ENCODE measurements at regions not wholly inside any gene's neighbourhood (a gene's known extent, or its start where the extent isn't known, plus 50 kb on each side); places are given as distances from the start of the nearest gene placed in this dataset.

GRCh38 chr4:96146686-96147085 is 306.8 kb downstream of the PDHA2 start:
- Histone ChIP-seq H2BK12ac (ENCODE audit: low read length) (no peak overlapping the region), H2BK120ac (ENCODE audit: insufficient read depth, low read length, poor library complexity) (no peak overlapping the region), H3K4me2 (ENCODE audit: low read length) (no peak overlapping the region), H4K12ac (ENCODE audit: low read depth, low read length) (no peak overlapping the region), H3K23ac (ENCODE audit: low read length) (no peak overlapping the region), H3K79me2 (ENCODE audit: control insufficient read depth, insufficient read depth, low read length, poor library complexity) (no peaks in the 10 kb centered on the region), H3K4ac (ENCODE audit: low read depth, low read length) (no peak overlapping the region), H3K36me3 (ENCODE audit: control insufficient read depth in 1 of 2, insufficient read depth in 2 of 2, low read length in 2 of 2) (no peaks in the 10 kb centered on the region), H4K91ac (ENCODE audit: low read depth, low read length) (no peak overlapping the region), H2AFZ (ENCODE audit: insufficient read depth, low read length, poor library complexity) (no peak overlapping the region), H3K9ac (ENCODE audit: low read length) (no peak overlapping the region), H3K14ac (ENCODE audit: low read length) (no peak overlapping the region), H3K27ac (ENCODE audit: low read depth, low read length) (no peak overlapping the region), H3K9me3 (ENCODE audit: insufficient read depth, low read depth, low read length) (no peaks in the 10 kb centered on the region), H2AK5ac (ENCODE audit: low read length) (no peak overlapping the region), H3K4me3 (ENCODE audit: low read depth, low read length) (no peak overlapping the region), H2BK5ac (ENCODE audit: low read depth, low read length, poor library complexity) (no peak overlapping the region), H3K4me1 (ENCODE audit: control insufficient read depth in 1 of 2, insufficient read depth in 2 of 2, low read length in 2 of 2) (no peaks in the 10 kb centered on the region), H3K18ac (ENCODE audit: low read length) (no peak overlapping the region), H4K8ac (ENCODE audit: low read depth, low read length) (no peak overlapping the region), H3K79me1 (ENCODE audit: low read length) (no peaks in the 10 kb centered on the region), H3K27me3 (ENCODE audit: insufficient read depth, low read length) (no peaks in the 10 kb centered on the region)
- DNase-seq: no peak

- no peak overlapping the region for H3K23ac ChIP-seq (ENCODE audit: low read length)
- no peak overlapping the region for H3K4me3 ChIP-seq (ENCODE audit: low read depth, low read length)
- H4K91ac ChIP-seq (ENCODE audit: low read depth, low read length): no peak overlapping the region
- no peak overlapping the region for H3K9ac ChIP-seq (ENCODE audit: low read length)
- WGBS (ENCODE audit: extremely low coverage, insufficient coverage, insufficient read length): no CpG with 5 or more reads among the region's 6 CpGs
- DNase-seq: no peak
- H3K4me2 ChIP-seq (ENCODE audit: low read length): no peak overlapping the region
- no peak overlapping the region for H2BK120ac ChIP-seq (ENCODE audit: insufficient read depth, low read length, poor library complexity)
- H2BK5ac ChIP-seq (ENCODE audit: low read depth, low read length, poor library complexity): no peak overlapping the region
- no peak overlapping the region for H3K18ac ChIP-seq (ENCODE audit: low read length)
- no peak overlapping the region for H3K14ac ChIP-seq (ENCODE audit: low read length)
- H3K4ac ChIP-seq (ENCODE audit: low read depth, low read length): no peak overlapping the region
- H3K27me3 ChIP-seq (ENCODE audit: insufficient read depth, low read length): no peaks in the 10 kb centered on the region
- H4K12ac ChIP-seq (ENCODE audit: low read depth, low read length): no peak overlapping the region
- no peak overlapping the region for H2BK12ac ChIP-seq (ENCODE audit: low read length)
- no peaks in the 10 kb centered on the region for H3K79me2 ChIP-seq (ENCODE audit: control insufficient read depth, insufficient read depth, low read length, poor library complexity)
- no peak overlapping the region for H4K8ac ChIP-seq (ENCODE audit: low read depth, low read length)
- H3K27ac ChIP-seq (ENCODE audit: low read depth, low read length): no peak overlapping the region
- no peak overlapping the region for H2AFZ ChIP-seq (ENCODE audit: insufficient read depth, low read length, poor library complexity)
- no peak overlapping the region for H2AK5ac ChIP-seq (ENCODE audit: low read length)
- no peaks in the 10 kb centered on the region for H3K9me3 ChIP-seq (ENCODE audit: insufficient read depth, low read depth, low read length)
- no peaks in the 10 kb centered on the region for H3K36me3 ChIP-seq (ENCODE audit: control insufficient read depth in 1 of 2, insufficient read depth in 2 of 2, low read length in 2 of 2)
- no peaks in the 10 kb centered on the region for H3K4me1 ChIP-seq (ENCODE audit: control insufficient read depth in 1 of 2, insufficient read depth in 2 of 2, low read length in 2 of 2)
- no peaks in the 10 kb centered on the region for H3K79me1 ChIP-seq (ENCODE audit: low read length)
Measured at GRCh38 chr4:96149894-96150293, 310.0 kb downstream of the PDHA2 start.

GRCh38 chr4:96150466-96150865 is 310.6 kb downstream of the PDHA2 start:
- Histone ChIP-seq H3K9ac (ENCODE audit: low read length) (no peak overlapping the region), H2AK5ac (ENCODE audit: low read length) (no peak overlapping the region), H3K79me2 (ENCODE audit: control insufficient read depth, insufficient read depth, low read length, poor library complexity) (no peaks in the 10 kb centered on the region), H3K36me3 (ENCODE audit: control insufficient read depth in 1 of 2, insufficient read depth in 2 of 2, low read length in 2 of 2) (no peaks in the 10 kb centered on the region), H2BK5ac (ENCODE audit: low read depth, low read length, poor library complexity) (no peak overlapping the region), H3K79me1 (ENCODE audit: low read length) (no peaks in the 10 kb centered on the region), H3K9me3 (ENCODE audit: insufficient read depth, low read depth, low read length) (no peaks in the 10 kb centered on the region), H3K27ac (ENCODE audit: low read depth, low read length) (no peak overlapping the region), H3K4me3 (ENCODE audit: low read depth, low read length) (no peak overlapping the region), H4K91ac (ENCODE audit: low read depth, low read length) (no peak overlapping the region), H2BK12ac (ENCODE audit: low read length) (no peak overlapping the region), H3K4me2 (ENCODE audit: low read length) (no peak overlapping the region), H3K27me3 (ENCODE audit: insufficient read depth, low read length) (no peaks in the 10 kb centered on the region), H2AFZ (ENCODE audit: insufficient read depth, low read length, poor library complexity) (no peak overlapping the region), H3K23ac (ENCODE audit: low read length) (no peak overlapping the region), H3K14ac (ENCODE audit: low read length) (no peak overlapping the region), H2BK120ac (ENCODE audit: insufficient read depth, low read length, poor library complexity) (no peak overlapping the region), H3K18ac (ENCODE audit: low read length) (no peak overlapping the region), H3K4me1 (ENCODE audit: control insufficient read depth in 1 of 2, insufficient read depth in 2 of 2, low read length in 2 of 2) (no peaks in the 10 kb centered on the region), H4K12ac (ENCODE audit: low read depth, low read length) (no peak overlapping the region), H4K8ac (ENCODE audit: low read depth, low read length) (no peak overlapping the region), H3K4ac (ENCODE audit: low read depth, low read length) (no peak overlapping the region)
- DNase-seq: no peak
- no CpG with 5 or more reads among the region's 2 CpGs for WGBS (ENCODE audit: extremely low coverage, insufficient coverage, insufficient read length)

GRCh38 chr4:96152824-96153223 is 312.9 kb downstream of the PDHA2 start:
- Histone ChIP-seq H3K23ac (ENCODE audit: low read length) (no peak overlapping the region), H3K36me3 (ENCODE audit: control insufficient read depth in 1 of 2, insufficient read depth in 2 of 2, low read length in 2 of 2) (no peaks in the 10 kb centered on the region), H4K12ac (ENCODE audit: low read depth, low read length) (no peak overlapping the region), H3K14ac (ENCODE audit: low read length) (no peak overlapping the region), H2BK120ac (ENCODE audit: insufficient read depth, low read length, poor library complexity) (no peak overlapping the region), H2AK5ac (ENCODE audit: low read length) (no peak overlapping the region), H3K4me2 (ENCODE audit: low read length) (no peak overlapping the region), H4K8ac (ENCODE audit: low read depth, low read length) (no peak overlapping the region), H3K9me3 (ENCODE audit: insufficient read depth, low read depth, low read length) (no peaks in the 10 kb centered on the region), H3K18ac (ENCODE audit: low read length) (no peak overlapping the region), H3K4ac (ENCODE audit: low read depth, low read length) (no peak overlapping the region), H3K79me1 (ENCODE audit: low read length) (no peaks in the 10 kb centered on the region), H2BK12ac (ENCODE audit: low read length) (no peak overlapping the region), H3K27ac (ENCODE audit: low read depth, low read length) (no peak overlapping the region), H3K79me2 (ENCODE audit: control insufficient read depth, insufficient read depth, low read length, poor library complexity) (no peaks in the 10 kb centered on the region), H2AFZ (ENCODE audit: insufficient read depth, low read length, poor library complexity) (no peak overlapping the region), H3K4me3 (ENCODE audit: low read depth, low read length) (no peak overlapping the region), H3K9ac (ENCODE audit: low read length) (no peak overlapping the region), H2BK5ac (ENCODE audit: low read depth, low read length, poor library complexity) (no peak overlapping the region), H3K27me3 (ENCODE audit: insufficient read depth, low read length) (no peaks in the 10 kb centered on the region), H3K4me1 (ENCODE audit: control insufficient read depth in 1 of 2, insufficient read depth in 2 of 2, low read length in 2 of 2) (no peaks in the 10 kb centered on the region), H4K91ac (ENCODE audit: low read depth, low read length) (no peak overlapping the region)
- no peak for DNase-seq
- no CpG with 5 or more reads among the region's 2 CpGs for WGBS (ENCODE audit: extremely low coverage, insufficient coverage, insufficient read length)

- no peak overlapping the region for H4K12ac ChIP-seq (ENCODE audit: low read depth, low read length)
- H3K9me3 ChIP-seq (ENCODE audit: insufficient read depth, low read depth, low read length): no peaks in the 10 kb centered on the region
- H3K36me3 ChIP-seq (ENCODE audit: control insufficient read depth in 1 of 2, insufficient read depth in 2 of 2, low read length in 2 of 2): no peaks in the 10 kb centered on the region
- H2AFZ ChIP-seq (ENCODE audit: insufficient read depth, low read length, poor library complexity): no peak overlapping the region
- H3K4me3 ChIP-seq (ENCODE audit: low read depth, low read length): no peak overlapping the region
- no peak overlapping the region for H3K23ac ChIP-seq (ENCODE audit: low read length)
- H3K14ac ChIP-seq (ENCODE audit: low read length): no peak overlapping the region
- whole genome bisulfite sequencing (ENCODE audit: extremely low coverage, insufficient coverage, insufficient read length): no CpG with 5 or more reads among the region's 2 CpGs
- no peak overlapping the region for H3K9ac ChIP-seq (ENCODE audit: low read length)
- H4K8ac ChIP-seq (ENCODE audit: low read depth, low read length): no peak overlapping the region
- H4K91ac ChIP-seq (ENCODE audit: low read depth, low read length): no peak overlapping the region
- H3K79me2 ChIP-seq (ENCODE audit: control insufficient read depth, insufficient read depth, low read length, poor library complexity): no peaks in the 10 kb centered on the region
- H3K4me2 ChIP-seq (ENCODE audit: low read length): no peak overlapping the region
- H2BK5ac ChIP-seq (ENCODE audit: low read depth, low read length, poor library complexity): no peak overlapping the region
- no peak overlapping the region for H3K18ac ChIP-seq (ENCODE audit: low read length)
- no peak overlapping the region for H3K4ac ChIP-seq (ENCODE audit: low read depth, low read length)
- H3K27ac ChIP-seq (ENCODE audit: low read depth, low read length): no peak overlapping the region
- no peak overlapping the region for H2BK120ac ChIP-seq (ENCODE audit: insufficient read depth, low read length, poor library complexity)
- H3K4me1 ChIP-seq (ENCODE audit: control insufficient read depth in 1 of 2, insufficient read depth in 2 of 2, low read length in 2 of 2): no peaks in the 10 kb centered on the region
- no peak overlapping the region for H2BK12ac ChIP-seq (ENCODE audit: low read length)
- DNase-seq: no peak
- no peaks in the 10 kb centered on the region for H3K79me1 ChIP-seq (ENCODE audit: low read length)
- H2AK5ac ChIP-seq (ENCODE audit: low read length): no peak overlapping the region
- H3K27me3 ChIP-seq (ENCODE audit: insufficient read depth, low read length): no peaks in the 10 kb centered on the region
Measured at GRCh38 chr4:96154676-96155075, 314.8 kb downstream of the PDHA2 start.

Measured in trophoblast cell (in vitro differentiated cells and primary cell).